HG03045 (cell line): ENCODE measurements at regions not wholly inside any gene's neighbourhood (a gene's known extent, or its start where the extent isn't known, plus 50 kb on each side); places are given as distances from the start of the nearest gene placed in this dataset.

Experiments
- ATAC-seq: cut with Tn5 transposase; IDR thresholded peaks from one replicate; pipeline ENCODE4 v1.9.1; 2021; ENCODE audit warnings: mild to moderate bottlenecking, moderate library complexity; ENCODE audit not compliant: unreplicated experiment

- no peak for ATAC-seq
These were observed 92.5 kb upstream of the MAP2 start for GRCh38 chr2:209331291-209331844.

DNA sequence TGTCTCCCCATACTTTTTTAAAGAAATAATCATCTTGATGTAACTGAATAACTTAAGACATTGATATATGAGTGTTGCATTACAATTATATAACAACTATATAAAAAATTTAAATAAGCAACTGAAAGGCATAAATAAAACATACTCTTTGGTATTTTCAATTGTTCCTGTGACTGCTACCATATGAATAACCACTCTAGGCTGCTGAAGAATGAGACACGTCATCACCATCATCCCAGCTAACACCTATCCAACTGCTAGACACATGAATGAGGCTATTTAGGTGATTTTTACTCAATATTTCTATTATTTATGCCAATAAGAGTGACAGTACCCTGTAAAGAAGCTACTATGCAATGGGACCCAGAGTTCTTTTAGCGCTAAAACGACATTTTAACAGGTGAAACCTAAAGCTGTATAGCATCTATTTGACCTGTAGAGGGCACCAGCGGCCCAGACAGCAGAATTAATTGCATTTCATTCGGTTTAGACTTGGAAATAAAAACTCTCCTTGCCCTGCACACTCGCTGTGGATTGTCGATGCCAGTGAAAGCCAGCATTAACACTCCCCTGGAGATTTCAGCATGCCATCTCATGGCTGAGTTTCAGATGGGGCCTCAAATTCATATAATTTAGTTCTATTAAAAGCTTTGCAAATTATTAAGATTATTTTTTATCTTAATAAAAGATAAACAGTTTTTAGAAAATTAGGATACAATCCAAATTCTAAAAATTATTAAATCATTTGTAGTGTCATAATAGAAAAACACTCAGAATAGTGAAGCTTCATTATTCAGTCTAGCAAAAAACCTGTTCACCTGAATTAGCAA is 89.4 kb upstream of the MAP2 start:
- ATAC-seq, result no peak

DNA sequence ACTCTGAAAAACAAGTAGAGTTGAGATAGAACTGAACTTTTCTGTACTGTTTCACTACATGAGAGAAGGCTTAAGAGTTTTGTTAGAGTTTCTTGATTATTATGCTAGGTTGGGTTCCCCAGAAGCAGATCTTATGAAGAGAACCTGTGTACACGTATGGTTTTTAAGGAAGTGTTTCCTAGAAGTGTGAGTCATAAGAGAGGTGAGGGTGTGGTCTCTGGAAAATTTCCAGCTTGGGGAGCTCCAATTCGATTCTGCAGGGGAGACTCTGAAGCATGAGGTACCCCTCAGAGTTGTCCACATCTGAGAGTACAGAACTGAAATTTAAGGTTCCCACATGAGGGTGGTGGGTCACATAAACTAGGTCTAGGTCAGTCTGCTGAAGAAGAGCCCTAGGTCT is 83.3 kb upstream of the MAP2 start:
- no peak for ATAC-seq

DNA sequence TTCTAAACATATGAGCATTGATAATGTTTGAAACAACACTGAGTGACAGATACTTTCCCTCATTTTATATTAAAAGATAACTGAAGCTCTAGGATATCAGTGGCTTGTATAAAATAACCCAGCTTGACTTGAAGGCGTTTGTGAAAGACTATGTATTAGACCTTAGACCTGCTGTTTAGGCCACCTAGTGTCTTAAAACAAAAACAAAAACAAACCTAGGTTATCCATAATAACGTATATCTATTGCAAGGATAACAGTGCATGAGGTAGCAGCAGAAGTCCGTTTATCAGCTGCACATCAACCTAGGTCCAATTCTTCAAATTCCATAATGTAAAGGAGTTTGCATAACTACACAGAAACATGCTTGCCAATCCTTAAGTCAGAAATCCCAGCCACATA is 79.5 kb upstream of the MAP2 start:
- no peak for ATAC-seq

DNA sequence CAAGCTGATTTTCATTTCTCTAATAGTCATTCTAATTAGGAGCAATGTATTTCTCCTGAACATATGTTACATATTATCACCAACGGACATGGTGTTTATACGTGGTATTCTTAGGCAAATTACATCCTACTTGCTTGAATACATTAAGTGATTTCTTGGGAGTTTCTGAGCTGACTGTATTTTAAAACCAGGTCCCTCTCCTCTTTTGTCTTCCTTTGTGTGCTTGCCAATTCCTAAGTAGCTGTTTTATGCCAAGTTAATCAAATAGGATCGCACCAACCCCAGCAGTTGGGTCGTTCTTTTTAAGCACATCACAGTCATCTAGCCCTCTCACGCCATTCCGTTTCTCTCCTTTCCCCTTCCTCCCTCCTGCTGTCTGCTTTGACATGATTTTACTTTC is 75.4 kb upstream of the MAP2 start:
- ATAC-seq, result no peak

- no peak for ATAC-seq
These were observed 72.2 kb upstream of the MAP2 start for GRCh38 chr2:209351636-209352035.

GRCh38 chr2:209358992-209359391 is 64.9 kb upstream of the MAP2 start:
- ATAC-seq, result no peak

DNA sequence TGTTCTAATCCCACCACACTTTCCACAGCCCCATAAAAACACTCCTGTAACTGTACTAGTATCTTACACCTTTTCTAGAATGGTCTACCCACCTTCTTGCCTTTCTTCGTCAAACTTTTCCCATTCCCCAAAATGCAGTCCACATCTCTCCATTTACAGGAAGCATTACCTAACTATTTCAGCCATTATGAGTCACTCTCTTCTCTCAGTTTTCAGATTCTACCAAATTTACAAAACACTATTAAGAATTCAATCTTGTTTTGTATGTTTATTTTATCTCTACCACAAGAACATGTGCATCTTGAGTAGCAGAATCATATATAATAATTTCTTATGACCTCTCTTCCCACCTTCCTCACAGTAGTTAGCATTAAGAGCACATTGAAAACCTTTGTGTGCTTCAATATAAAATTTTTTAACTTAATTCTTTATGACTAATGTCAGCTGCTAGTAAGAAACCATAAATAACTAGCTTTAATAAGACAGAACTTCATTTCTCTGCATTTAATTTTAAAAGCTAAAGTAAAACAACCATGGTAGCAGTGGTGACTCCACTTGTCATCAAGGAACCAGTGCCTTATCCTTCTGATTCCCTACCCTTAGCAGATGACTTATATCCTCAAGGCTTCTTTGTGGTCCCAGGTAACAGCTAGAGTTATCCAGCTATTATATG is 56.6 kb upstream of the MAP2 start:
- no peak for ATAC-seq

DNA sequence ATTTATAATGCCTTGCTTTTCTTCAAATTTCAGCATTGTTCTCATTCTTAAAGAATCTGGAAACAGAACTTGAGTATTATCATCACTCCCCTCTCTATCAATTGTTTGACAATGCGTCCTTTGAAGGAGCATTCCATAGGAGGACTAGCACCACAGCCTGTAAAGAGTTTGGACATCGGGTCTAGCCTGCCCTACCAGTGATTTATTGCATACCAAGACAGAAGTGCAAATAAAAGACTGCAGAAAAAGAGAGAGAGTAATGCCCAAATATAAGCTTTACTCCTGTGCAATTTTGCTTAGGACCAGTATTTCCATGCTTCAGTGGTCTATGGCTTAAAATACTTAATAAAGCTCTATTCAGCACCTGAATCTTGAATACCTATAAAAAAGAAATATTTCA is 55.4 kb upstream of the MAP2 start:
- no peak for ATAC-seq

DNA sequence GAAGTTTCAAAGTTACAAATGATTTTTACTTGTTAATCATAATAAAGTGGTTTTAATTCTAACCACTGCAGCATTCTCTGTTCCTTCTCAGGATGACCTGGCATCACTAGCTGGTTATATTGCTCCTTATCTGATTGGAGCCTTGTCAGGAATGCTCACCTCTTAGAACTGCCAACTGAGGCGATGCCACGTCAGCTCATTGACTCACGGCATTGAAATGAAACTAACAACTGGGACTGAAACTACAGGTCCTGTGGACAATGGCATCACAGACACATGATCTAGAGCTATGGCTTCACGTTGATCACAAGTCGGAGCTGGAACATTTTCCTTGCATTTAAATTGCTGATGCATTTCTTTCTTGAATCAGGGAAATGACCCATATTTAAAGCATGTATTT is 54.9 kb upstream of the MAP2 start:
- ATAC-seq, result peak; percentile 81

DNA sequence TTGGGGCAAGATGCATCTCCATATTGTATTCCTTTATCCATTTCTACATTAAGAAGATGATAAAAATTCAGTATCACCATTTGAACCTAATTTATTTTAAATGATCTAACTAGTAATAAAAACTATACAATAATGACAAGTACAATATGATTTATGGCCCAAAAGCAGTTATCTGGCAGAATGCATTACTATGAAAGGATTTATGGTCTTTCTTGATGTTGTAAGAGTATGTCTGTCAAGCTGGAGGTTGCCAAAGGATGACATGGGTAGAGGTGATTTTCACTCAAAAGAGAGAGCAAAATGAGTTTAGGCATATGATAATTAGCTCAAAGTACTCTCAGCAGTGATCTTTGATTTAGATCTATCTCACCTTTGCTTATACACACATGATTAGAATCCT is 54.2 kb upstream of the MAP2 start:
- no peak for ATAC-seq

GRCh38 chr2:209371407-209371806 is 52.4 kb upstream of the MAP2 start:
- ATAC-seq, result no peak
